ENCODE measurements at regions not wholly inside any gene's neighbourhood (a gene's known extent, or its start where the extent isn't known, plus 50 kb on each side); places are given as distances from the start of the nearest gene placed in this dataset.
"Not testable (repeated sequence)": the region's sequence is repeated elsewhere in the genome, so short reads cannot be mapped to it uniquely, and the experiment has no call there.

- Histone ChIP-seq H3K36me3 (ENCODE audit: low read depth, low read length) (no peaks in the 10 kb centered on the region), H3K27ac (ENCODE audit: low read length) (no peak overlapping the region), H3K27me3 (ENCODE audit: low read length) (peaks cover 34% of the 10 kb centered on the region), H3K4me1 (ENCODE audit: insufficient read depth, low read length) (no peaks in the 10 kb centered on the region), H3K9me3 (ENCODE audit: low read length) (no peaks in the 10 kb centered on the region), H3K9me2 (replicated peaks; ENCODE audit: low read length) (no peaks in the 10 kb centered on the region), H3K4me2 (ENCODE audit: low read length) (no peak overlapping the region), H2AFZ (ENCODE audit: low read length) (no peak overlapping the region), H3K9ac (ENCODE audit: low read length) (no peak overlapping the region), H3K79me2 (ENCODE audit: low read length) (no peaks in the 10 kb centered on the region), H3F3A (ENCODE audit: low read length, unreplicated experiment) (no peaks in the 10 kb centered on the region), H3K4me3 (ENCODE audit: low read length) (no peak overlapping the region), H4K20me1 (ENCODE audit: low read length) (no peaks in the 10 kb centered on the region)
- no TSS peak for BruUV-seq (replicated peaks)
- TF ChIP-seq CTCF (conservative IDR thresholded peaks at IDR 0.05; ENCODE audit: low read depth, low read length) (no peak), EZH2 (IDR thresholded peaks at IDR 0.05; ENCODE audit: low read length, unreplicated experiment) (no peak), EZH2phosphoT487 (IDR thresholded peaks at IDR 0.05; ENCODE audit: borderline replicate concordance, low read length) (no peak)
- intact Hi-C loops (cut with micrococcal nuclease): no loop called here
- no peak for ATAC-seq
- ChIA-PET CTCF (no interaction called here), POLR2A (ENCODE audit: unreplicated experiment) (no interaction called here)
- DNase-seq: no peak
Observed at GRCh38 chr2:163119966-163120365, 281.4 kb upstream of the KCNH7 start.

- no TSS peak for BruUV-seq (replicated peaks)
- no peak overlapping the region for H3K4me3 ChIP-seq (ENCODE audit: low read length)
- H3K36me3 ChIP-seq (ENCODE audit: low read depth, low read length): no peaks in the 10 kb centered on the region
- no peak overlapping the region for H3K27ac ChIP-seq (ENCODE audit: low read length)
- no peak overlapping the region for H3K4me2 ChIP-seq (ENCODE audit: low read length)
- ATAC-seq: no peak
- intact Hi-C loops (cut with micrococcal nuclease): no loop called here
- TF ChIP-seq EZH2 (IDR thresholded peaks at IDR 0.05; ENCODE audit: low read length, unreplicated experiment) (no peak), EZH2phosphoT487 (IDR thresholded peaks at IDR 0.05; ENCODE audit: borderline replicate concordance, low read length) (no peak), CTCF (conservative IDR thresholded peaks at IDR 0.05; ENCODE audit: low read depth, low read length) (no peak)
- H3K4me1 ChIP-seq (ENCODE audit: insufficient read depth, low read length): no peaks in the 10 kb centered on the region
- POLR2A ChIA-PET (ENCODE audit: unreplicated experiment): no interaction called here
- H3F3A ChIP-seq (ENCODE audit: low read length, unreplicated experiment): no peaks in the 10 kb centered on the region
- CTCF ChIA-PET: no interaction called here
- no peak for DNase-seq
- H3K9me2 ChIP-seq (replicated peaks; ENCODE audit: low read length): no peaks in the 10 kb centered on the region
- no peak overlapping the region for H3K9ac ChIP-seq (ENCODE audit: low read length)
- H3K79me2 ChIP-seq (ENCODE audit: low read length): no peaks in the 10 kb centered on the region
- H4K20me1 ChIP-seq (ENCODE audit: low read length): no peaks in the 10 kb centered on the region
- H3K27me3 ChIP-seq (ENCODE audit: low read length): peaks cover 50% of the 10 kb centered on the region
- no peak overlapping the region for H2AFZ ChIP-seq (ENCODE audit: low read length)
- no peaks in the 10 kb centered on the region for H3K9me3 ChIP-seq (ENCODE audit: low read length)
Observed at GRCh38 chr2:163086940-163087339, 248.4 kb upstream of the KCNH7 start.

GRCh38 chr2:163085366-163086024 is 246.9 kb upstream of the KCNH7 start:
- BruUV-seq (replicated peaks); ATAC-seq; intact Hi-C loops (cut with micrococcal nuclease); H3F3A ChIP-seq (ENCODE audit: low read length, unreplicated experiment); CTCF ChIA-PET; H3K4me3 ChIP-seq (ENCODE audit: low read length); DNase-seq; H4K20me1 ChIP-seq (ENCODE audit: low read length); H3K27ac ChIP-seq (ENCODE audit: low read length); POLR2A ChIA-PET (ENCODE audit: unreplicated experiment); H3K9ac ChIP-seq (ENCODE audit: low read length); H2AFZ ChIP-seq (ENCODE audit: low read length); H3K4me2 ChIP-seq (ENCODE audit: low read length); H3K9me3 ChIP-seq (ENCODE audit: low read length); H3K79me2 ChIP-seq (ENCODE audit: low read length); H3K36me3 ChIP-seq (ENCODE audit: low read depth, low read length); H3K9me2 ChIP-seq (replicated peaks; ENCODE audit: low read length); H3K4me1 ChIP-seq (ENCODE audit: insufficient read depth, low read length): not testable (repeated sequence)
- H3K27me3 ChIP-seq (ENCODE audit: low read length): peaks cover 41% of the 10 kb centered on the region

All from PC-3 (cell line).